GM18517 (cell line): ENCODE measurements at regions not wholly inside any gene's neighbourhood (a gene's known extent, or its start where the extent isn't known, plus 50 kb on each side); places are given as distances from the start of the nearest gene placed in this dataset.
"Not testable (repeated sequence)": the region's sequence is repeated elsewhere in the genome, so short reads cannot be mapped to it uniquely, and the experiment has no call there.

Experiments used
- ATAC-seq: cut with Tn5 transposase; IDR thresholded peaks from one replicate; pipeline ENCODE4 v1.9.1; 2021; ENCODE audit warnings: mild to moderate bottlenecking, moderate library complexity; ENCODE audit not compliant: unreplicated experiment

DNA sequence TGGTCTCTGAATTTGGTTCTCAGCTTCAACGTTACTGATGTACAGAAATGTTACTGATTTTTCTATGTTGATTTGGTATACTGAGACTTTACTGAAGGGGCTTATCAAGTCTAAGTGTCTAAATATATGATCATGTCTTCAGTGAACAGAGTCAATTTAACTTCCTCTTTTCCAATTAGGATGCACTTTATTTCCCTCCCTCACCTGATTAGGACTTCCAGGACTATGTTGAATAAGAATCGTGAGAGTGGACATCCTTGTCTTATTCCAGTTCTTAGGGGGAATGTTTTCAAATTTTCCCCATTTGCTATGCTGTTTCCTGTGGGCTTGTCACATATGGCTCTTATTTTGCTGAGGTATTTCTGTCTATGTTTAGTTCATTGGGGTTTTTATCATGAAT is 349.5 kb downstream of the PRR16 start:
- no peak for ATAC-seq

DNA sequence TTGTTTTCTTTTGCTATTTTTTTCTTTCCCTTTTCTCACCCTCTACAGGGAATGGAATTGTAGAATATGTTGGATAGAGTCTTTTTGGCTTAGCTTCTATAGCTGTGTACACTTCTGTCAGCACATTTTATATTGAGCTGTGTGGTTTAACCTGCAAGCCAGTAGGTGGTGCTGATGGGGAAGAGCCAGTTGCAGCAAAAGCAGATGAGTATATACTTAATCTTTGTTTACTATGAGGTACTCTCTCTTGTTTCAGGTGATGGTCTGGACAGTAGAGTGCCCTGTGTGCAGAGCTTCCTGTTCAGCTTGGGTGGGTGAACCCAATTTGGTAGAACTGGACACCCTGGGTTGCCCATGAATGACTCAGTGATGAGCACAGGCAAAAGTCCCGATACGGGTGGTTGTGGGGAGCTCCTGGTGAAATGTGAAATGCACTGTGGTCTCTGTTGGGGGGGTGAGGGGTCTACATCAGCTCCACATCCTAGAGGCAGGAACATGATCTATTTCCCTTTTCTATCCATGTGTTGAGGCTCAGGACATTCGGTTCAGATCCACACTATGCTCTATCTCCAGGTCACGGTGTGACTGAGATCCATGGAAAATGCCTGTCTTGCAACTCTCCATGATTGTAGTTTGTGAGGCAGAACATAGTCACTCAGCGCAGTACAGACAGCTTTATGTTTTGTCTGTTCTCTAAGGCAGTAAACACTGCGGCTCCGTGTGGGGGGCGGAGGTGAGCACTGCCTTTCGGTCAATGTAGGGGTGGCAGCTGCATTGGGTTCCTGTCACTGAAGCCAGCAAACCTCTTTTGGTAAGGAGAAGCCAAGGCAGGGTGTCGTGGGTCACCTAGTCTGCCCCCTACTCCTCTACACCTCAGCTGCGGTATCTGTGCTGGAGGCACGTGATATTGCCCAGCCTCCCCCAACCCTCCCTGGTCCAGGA is 353.2 kb downstream of the PRR16 start:
- ATAC-seq, result no peak

DNA sequence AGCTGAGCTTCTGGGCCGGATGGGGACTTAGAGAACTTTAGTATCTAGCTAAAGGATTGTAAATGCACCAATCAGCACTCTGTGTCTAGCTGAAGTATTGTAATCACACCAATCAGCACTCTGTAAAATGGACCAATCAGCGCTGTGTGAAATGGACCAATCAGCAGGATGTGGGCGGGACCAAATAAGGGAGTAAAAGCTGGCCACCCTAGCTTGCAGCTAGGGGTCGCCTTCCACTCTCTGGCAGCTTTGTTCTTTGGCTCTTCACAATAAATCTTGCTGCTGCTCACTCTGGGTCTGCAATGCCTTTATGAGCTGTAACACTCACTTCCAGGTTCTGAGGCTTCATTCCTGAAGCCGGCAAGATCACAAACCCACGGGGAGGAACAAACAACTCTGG is 354.0 kb downstream of the PRR16 start:
- no peak for ATAC-seq

DNA sequence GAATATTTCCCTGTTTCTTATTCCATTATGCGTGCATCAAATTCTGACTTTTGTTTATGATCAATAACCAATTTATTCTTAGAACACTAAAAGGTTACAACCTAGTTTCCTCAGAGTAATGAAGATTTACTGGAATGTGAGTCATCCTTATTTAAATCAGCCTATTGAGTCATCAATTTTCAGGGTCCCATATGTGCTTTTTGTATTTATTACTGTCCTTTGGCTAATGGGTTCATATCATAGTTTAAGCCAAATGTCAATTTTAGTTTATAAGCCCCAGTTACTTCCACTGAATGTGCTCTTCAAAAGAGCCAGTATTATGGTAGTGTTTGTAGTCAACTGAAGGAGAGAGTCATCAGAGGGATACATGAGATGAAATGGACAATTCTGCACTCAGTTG is 359.2 kb downstream of the PRR16 start:
- ATAC-seq, result no peak

DNA sequence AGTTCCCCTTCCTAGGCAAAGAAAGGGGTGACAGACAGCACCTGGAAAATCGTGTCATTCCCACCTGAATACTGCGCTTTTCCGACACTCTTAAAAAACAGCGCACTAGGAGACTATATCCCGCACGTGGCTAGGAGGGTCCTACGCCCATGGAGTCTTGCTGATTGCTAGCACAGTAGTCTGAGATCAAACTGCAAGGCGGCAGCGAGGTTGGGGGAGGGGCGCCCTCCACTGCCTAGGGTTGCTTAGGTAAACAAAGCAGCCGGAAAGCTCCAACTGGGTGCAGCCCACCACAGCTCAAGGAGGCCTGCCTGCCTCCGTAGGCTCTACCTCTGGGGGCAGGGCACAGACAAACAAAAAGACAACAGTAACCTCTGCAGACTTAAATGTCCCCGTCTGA is 367.5 kb downstream of the PRR16 start:
- ATAC-seq, result not testable (repeated sequence)

DNA sequence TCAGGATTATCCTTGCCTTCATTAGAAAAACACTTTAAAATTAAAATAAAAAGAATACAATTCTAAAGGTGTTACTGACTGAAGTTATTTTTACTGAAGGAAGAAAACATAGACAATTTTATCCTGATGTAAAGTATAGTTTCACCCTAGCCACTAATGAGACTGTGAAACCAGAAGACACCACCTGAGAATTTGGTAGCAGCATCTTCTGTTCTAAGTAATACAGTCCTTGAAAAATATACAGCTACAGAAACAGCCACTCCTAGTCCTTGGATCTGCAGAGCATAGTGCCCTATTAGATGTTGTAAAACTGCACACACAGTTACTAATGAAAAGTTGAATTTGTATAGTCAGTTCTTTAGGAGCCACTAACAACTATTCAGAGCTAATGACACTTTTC is 377.7 kb downstream of the PRR16 start:
- no peak for ATAC-seq

DNA sequence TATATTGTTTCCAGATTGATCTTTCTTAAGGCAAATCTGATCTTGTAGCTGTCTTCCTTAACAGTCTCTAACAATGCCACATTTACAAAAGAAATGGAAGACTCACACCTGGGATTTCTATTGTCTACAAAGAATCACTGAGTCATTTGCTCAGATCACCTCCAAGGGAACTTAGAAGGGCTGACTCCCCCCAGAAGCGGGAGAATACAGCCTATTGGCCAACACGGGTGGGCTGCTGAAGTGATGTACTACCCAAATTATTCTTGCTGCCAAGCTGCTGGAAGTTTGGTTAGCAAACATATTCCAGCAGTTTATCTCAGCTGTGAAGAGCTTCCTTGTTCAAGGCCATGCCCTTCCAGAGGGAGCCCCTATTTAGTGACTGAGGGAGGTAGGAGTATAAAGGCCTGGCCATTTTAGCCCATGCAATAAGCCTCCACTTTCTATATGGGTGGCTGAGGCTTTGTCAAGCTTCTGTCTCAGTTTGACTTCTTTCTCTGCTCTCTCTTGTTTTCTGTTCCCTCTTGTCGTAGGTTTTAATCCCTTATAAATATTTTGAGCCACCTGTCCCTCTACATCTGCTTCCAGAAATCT is 379.4 kb downstream of the PRR16 start:
- no peak for ATAC-seq

DNA sequence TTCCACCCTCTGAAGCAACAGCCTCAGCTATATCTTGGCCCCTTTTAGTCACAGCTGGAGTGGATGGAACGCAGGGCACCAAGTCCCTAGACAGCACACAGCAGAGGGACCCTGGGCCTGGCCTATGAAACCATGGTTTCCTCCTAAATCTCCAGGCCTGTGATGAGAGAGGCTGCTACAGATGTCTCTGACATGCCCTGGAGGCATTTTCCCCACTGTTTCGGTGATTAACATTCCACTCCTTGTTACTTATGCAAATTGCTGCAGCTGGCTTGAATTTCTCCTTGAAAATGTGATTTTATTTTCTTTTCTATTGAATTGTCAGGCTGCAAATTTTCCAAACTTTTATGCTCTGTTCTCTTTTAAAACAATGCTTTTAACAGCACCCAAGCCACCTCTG is 384.8 kb downstream of the PRR16 start:
- ATAC-seq, result no peak

DNA sequence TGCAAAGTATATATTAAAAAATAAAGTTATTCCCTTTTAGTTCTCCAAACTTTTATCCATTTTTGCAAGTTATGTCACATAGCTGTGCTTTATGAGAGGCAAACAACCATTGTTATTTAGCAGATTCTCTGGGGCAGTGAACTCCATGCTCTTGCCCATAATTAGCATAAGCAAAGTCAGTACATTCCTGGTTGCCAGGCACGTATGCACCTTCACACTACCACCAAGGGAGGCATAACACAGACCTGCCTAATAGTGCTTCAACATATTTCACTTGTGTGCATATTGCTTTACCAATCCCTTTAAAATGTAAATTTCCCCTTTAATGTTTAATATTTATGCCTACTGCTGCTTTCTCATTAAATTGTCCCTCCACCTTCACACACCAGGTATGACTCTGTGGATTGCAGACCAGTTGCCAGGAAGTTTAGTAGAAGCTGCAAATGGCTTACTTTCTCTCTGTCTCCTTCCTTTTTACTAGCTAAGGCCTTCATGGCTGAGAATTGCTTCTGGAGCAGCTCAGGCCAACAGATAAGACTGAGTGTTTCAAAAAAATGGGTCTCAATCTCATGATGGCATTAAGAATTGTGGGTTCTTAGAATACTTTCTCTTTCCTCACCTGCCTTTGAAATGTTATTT is 388.2 kb downstream of the PRR16 start:
- ATAC-seq, result no peak

DNA sequence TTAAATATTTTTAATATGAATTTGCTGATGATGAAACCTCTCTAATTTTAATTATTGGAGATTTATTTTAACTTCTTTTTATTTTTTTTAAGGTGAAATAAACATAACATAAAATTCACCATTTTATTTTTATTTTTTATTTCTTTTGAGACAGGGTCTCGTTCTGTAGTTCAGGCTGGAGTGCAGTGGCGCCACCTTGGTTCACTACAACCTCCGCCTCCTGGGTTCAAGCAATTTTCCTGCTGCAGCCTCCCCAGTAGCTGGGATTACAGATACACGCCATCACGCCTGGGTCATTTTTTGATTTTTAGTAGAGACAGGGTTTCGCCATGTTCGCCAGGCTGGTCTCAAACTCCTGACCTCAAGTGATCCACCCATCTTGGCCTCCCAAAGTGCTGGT is 402.9 kb downstream of the PRR16 start:
- no peak for ATAC-seq

DNA sequence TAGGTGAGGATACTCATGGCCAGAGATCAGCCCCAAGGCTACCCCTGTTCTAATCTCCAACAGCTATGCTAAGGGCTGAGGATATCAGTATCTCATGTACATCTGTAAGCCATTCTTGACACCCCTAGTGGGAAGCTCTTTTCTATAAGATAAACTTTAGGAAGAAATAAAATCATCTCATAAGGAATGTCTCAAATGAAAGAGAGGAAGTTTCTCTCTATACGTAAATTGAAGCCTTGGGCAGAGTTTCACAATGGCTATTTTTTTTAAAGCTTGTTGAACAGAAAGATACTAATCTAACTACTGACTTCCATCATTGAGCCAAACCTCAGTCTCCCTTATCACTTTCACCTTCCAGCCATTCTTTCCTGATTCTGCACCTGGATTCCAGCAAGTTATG is 405.7 kb downstream of the PRR16 start:
- ATAC-seq, result no peak

DNA sequence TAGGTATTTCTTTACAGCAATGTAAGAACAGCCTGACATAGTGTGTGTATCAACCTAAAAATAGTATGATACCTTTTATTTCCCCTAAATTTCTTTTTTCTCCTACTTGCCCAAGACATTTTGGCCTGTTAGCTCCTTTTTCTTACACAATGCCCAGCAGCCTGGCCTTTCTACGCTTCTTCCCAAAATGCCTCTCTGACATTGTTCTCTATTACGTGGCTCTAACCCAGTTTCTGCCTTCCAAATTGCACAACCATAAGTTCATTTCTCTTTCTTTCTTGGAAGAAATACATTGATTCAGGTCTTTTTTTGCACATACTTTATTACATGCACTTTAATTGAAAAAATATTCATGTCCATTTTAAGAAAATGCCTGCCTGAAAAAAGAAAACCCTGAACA is 408.2 kb downstream of the PRR16 start:
- ATAC-seq, result no peak

DNA sequence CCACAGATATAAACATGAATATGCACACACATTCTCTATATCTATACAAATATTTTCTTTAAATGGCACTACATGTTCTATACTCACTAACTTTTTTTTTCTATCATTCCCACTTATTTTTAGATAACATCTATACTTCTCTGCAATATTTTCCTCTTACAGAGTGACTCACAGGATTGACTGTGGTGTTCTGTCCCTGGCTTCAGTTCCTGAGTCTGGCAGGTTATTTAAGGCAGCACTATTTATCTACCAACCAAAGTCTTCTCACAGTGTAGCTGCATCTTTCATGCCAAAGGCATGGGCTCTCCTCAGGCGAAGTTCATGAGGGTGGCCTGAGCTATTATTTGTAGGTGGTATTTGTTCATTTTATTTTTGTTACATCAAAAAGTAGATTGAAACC is 409.0 kb downstream of the PRR16 start:
- ATAC-seq, result no peak

DNA sequence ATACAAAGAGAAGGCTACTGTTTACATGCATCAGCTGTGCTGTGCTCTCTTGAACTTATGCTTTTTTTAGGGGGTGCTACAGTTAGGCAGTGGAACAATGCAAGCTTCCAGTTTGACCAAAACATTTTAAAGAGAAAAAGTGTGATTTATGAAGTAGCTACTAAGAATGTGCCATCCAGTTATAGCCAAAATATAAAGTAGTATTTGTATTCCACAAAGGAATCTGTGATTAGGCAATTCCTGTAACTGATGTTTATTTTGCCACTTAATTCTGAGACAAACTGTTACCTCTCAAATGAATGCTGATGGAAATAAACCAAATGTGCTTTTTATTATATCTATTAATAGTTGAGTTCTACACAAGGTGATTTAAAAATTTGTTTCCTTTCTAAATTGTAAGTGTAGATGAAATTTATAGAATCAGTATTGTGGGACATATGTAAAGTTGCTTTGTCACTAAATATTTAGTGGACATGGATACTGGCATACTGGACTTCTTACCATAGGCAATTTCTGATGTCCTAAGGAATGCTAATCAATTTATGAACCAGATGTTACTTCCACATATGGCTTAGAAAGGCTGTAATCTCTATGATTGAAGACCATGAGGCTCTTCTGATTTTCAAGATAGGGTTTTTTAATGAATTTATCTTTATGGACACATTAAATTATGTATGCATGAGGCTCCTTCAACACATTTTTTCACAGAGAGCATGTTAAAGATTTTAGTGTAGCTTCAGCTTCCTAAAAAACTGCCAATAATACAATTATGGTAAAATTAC is 410.2 kb downstream of the PRR16 start:
- no peak for ATAC-seq

DNA sequence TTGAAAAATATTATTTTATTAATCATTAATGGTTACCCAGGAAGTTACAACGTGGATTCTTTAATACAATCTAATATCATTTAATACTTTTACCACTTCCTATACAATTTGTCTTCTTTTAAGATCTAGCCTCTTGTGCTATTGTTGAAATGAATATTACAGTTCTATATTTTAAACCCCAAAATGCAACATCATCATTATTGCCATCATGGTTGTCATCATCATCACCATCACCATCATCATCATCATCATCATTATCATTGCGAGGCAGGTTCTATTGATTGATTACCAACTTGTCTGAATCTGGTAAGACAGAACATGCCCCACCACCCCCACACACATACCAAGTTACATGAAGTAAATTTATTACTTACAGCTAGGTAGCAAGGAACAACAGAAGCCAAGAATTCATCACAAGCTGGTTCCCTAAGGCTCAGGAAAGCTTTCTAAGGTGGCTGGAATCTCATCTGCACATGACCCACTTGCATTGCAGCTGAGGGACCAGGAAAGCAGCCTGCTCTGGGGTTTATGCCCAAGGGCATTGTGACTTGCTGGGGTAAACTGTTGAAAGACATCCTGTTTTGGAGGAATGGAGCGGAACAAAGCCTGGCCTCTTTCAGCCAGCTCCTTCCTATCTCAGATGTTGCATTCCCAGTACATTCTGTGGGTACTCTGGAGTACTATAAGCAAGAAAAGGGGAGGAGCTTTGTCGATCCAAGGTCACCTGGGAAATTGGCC is 418.1 kb downstream of the PRR16 start:
- no peak for ATAC-seq

DNA sequence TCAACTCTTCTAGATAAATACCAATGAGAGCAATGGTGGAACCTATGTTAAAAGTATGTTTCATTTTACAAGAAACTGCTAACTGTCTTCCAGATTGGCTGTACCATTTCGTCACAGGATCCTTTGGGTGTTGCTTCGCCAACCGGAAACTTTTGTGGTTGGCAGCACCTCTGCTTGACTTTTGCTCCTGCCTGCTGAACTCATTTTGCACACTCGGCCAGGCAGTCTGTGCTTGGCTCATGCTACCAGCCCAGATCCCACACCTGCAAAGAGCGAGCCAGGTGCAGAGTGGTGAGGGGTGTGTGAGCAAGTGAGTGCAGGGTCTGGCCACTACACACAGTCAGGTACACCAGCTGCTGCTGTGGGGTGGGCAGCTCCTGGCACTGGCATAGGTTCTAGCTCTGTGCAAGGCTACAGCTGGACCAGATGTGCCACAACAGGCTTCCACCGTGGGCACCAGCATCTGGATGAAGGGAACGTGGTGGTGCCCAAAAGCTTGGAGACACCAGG is 422.3 kb downstream of the PRR16 start:
- no peak for ATAC-seq

DNA sequence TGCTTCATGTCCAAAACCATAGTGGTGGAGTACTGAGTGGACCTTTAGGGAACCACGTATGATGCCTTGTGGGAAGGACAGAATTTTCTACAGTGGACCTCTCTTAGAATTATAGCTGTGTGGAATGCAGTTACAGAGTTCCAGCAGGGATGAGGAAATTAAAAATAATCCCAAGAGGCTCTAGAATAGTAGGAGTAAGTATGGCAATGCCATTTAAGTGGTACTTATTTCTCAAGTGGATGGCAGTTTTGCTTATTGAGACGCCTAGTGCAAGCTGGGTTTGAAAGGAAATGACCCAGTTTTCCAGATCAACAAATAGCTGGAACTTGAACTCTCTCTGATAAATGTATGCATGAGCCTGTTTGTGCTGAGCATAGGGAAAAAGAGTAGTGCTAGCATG is 431.6 kb downstream of the PRR16 start:
- no peak for ATAC-seq

DNA sequence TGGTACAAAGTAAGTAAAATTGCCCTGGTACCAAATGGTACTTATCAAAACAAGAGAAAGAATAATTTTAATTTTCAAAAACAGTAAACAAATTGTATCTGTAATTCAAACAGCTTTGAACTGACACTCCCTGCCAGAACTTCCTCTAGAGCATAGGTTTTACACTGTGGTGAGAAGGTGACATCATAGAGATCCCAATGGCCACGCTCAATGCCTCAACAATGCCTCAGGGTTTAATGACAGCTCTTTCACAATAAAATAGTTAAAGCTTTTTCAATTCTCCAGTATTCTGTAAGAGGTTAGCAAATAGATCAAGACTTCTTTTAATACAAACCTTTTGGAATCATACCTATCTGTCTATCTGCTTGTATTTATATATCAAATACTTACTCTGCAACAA is 437.1 kb downstream of the PRR16 start:
- no peak for ATAC-seq

DNA sequence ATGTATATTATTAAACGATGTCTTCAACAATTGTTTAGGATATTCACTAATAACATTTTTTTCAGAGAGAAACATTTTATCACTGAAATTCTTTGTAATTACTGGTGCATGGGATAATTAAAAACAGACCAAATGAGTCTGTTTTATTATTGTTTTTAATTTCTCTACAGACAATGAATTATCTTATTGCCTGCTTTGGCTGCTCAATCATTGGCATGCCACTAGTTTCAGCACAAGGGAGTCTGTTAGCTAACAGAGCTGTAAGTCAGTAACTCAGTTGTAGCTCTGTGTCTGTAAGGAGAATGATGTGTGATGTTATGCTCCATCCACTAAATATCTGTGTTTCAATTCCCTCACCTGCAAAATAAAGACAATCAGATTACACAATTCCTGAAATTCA is 443.9 kb downstream of the PRR16 start:
- no peak for ATAC-seq

DNA sequence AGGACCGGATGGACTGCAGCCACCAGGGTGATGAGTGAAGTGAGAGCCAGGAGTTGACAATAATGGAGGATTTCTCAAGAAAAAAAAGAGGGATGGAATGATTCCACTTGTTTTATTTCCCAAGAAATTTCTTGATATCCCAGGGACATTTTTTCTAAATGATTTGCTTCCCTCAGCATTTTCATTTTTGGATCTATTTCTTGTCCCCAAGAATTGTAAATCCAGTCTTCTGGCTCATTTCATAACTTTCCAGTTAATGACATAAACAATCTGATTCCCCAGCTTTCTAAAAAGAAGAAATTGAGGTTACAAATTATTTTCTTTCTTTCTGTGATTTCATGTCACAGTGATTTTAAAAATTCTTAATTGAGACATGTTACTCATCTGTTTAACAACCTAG is 446.5 kb downstream of the PRR16 start:
- ATAC-seq, result no peak
